Caco-2 (cell line): ENCODE measurements at regions not wholly inside any gene's neighbourhood (a gene's known extent, or its start where the extent isn't known, plus 50 kb on each side); places are given as distances from the start of the nearest gene placed in this dataset.

Source experiments
- BruUV-seq: library from RNA; stranded (reverse); fragments of 400-500 nt; replicated peaks from 2 replicates; lab custom pipeline; 2021; lab: Mats Ljungman, UMichigan
- CTCF ChIA-PET: fragments of 300-600 bp; sonication (Branson Sonifier 250); formaldehyde crosslinking; loops from one replicate; lab custom pipeline; 2022; ENCODE audit warnings: antibody characterized with exemption; lab: Charles Lee
- POLR2A ChIA-PET: fragments of 300-600 bp; sonication (Branson Sonifier 250); formaldehyde crosslinking; loops from one replicate; lab custom pipeline; 2022; ENCODE audit warnings: antibody characterized with exemption; lab: Charles Lee
- DNase-seq, 2 experiments: peaks; one replicate each; pipeline versions ENCODE4 v3.0.0 to v3.0.0-alpha.2; 2020 to 2022
- H3K27me3 ChIP-seq: replicated peaks from 2 replicates; pipeline ENCODE4 v1.6.0; 2011; ENCODE audit warnings: low read length; ENCODE audit not compliant: control insufficient read depth, insufficient read depth
- H3K36me3 ChIP-seq: 2 replicates; pipeline ENCODE4 v1.5.1; 2011; ENCODE audit warnings: low read length; ENCODE audit not compliant: control insufficient read depth, insufficient read depth
- H3K4me1 ChIP-seq: fragments of 250-450 bp; sonication (Bioruptor Pico); 2 replicates; pipeline ENCODE4 v1.5.1; 2020; ENCODE audit warnings: mild to moderate bottlenecking
- H3K4me3 ChIP-seq: 2 replicates; pipeline ENCODE4 v1.5.1; 2011; ENCODE audit warnings: low read depth, mild to moderate bottlenecking, control low read depth, low read length
- H3K9me3 ChIP-seq: fragments of 250-450 bp; sonication (Bioruptor Pico); 2 replicates; pipeline ENCODE4 v1.5.1; 2020; ENCODE audit warnings: mild to moderate bottlenecking, moderate library complexity
- H3K27ac Mint-ChIP-seq: one replicate; pipeline ENCODE4 v1.8.0; 2022; ENCODE audit warnings: mixed read lengths; ENCODE audit not compliant: unreplicated experiment
- H3K27me3 Mint-ChIP-seq: one replicate; pipeline ENCODE4 v1.8.0; 2022; ENCODE audit warnings: mixed read lengths; ENCODE audit not compliant: insufficient read depth, unreplicated experiment
- H3K36me3 Mint-ChIP-seq: one replicate; pipeline ENCODE4 v1.8.0; 2022; ENCODE audit warnings: mild to moderate bottlenecking, mixed read lengths; ENCODE audit not compliant: insufficient read depth, unreplicated experiment
- H3K4me1 Mint-ChIP-seq: one replicate; pipeline ENCODE4 v1.8.0; 2022; ENCODE audit warnings: low read depth, mixed read lengths; ENCODE audit not compliant: unreplicated experiment
- H3K4me3 Mint-ChIP-seq: one replicate; pipeline ENCODE4 v1.8.0; 2022; ENCODE audit warnings: mild to moderate bottlenecking, moderate library complexity, mixed read lengths; ENCODE audit not compliant: unreplicated experiment
- H3K9me3 Mint-ChIP-seq: one replicate; pipeline ENCODE4 v1.8.0; 2022; ENCODE audit warnings: mixed read lengths; ENCODE audit not compliant: unreplicated experiment
- intact Hi-C: fragments of 100-400 bp; cut with micrococcal nuclease; formaldehyde crosslinking; loops from one replicate; pipeline ENCODE4 v1.10.0; 2022; ENCODE audit not compliant: unreplicated experiment
- TF ChIP-seq, protein P1 (sequence below), 2 experiments: fragments of 200-600 bp in 1 of 2; IDR thresholded peaks; 1 replicate in 1 of 2; 2 replicates in 1 of 2; pipeline versions ENCODE4 v1.5.1 to v1.8.0; 2011 to 2022; ENCODE audit warnings: antibody characterized with exemption in 1 of 2, control low read depth in 1 of 2, inconsistent platforms in 1 of 2, low read depth in 1 of 2, low read length in 1 of 2, mild to moderate bottlenecking in 1 of 2, moderate library complexity in 1 of 2; ENCODE audit not compliant: insufficient read depth in 1 of 2, severe bottlenecking in 1 of 2, unreplicated experiment in 1 of 2

DNA sequence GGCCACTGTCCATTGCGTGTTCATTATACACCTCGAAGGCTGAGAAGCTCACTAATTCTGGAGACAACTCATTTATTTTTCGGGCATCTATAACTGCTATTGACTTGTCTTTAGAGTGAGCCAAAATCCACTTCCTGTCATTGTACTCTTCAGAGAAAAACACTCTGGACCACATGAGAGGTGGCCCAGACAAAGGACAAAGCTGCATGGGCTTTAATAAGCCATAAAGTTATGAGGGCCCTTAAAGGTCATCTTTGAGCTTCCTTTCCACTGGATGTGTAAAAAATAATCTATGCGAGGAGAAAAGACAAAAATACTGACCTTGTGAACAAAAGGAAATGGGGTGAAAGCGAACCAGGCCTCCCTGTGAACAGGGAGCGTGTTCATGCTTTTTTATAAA, 63.5 kb upstream of the ZC3H12C start:
- POLR2A ChIA-PET: no interaction called here
- no peak overlapping the region for H3K27ac Mint-ChIP-seq
- no TSS peak for BruUV-seq

DNA sequence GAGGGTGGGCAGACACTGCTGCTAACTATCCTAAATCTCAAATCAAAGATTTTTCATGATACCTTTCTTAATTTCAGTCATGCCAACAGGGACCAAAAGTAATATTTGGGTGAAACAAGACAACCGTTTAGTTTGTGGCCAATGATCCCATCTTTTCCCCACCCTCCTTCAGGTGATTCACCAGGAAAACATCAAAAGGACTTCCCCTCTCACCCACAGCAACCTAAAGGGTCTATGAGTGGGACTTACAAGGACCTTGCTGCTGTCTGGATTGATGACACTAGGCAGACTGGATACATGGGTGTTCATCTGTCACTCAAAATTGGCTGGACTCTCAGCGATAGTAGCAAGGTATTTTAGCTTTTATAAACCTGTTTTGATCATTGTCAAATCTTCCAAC, 62.0 kb upstream of the ZC3H12C start:
- TF ChIP-seq, protein P1, sequence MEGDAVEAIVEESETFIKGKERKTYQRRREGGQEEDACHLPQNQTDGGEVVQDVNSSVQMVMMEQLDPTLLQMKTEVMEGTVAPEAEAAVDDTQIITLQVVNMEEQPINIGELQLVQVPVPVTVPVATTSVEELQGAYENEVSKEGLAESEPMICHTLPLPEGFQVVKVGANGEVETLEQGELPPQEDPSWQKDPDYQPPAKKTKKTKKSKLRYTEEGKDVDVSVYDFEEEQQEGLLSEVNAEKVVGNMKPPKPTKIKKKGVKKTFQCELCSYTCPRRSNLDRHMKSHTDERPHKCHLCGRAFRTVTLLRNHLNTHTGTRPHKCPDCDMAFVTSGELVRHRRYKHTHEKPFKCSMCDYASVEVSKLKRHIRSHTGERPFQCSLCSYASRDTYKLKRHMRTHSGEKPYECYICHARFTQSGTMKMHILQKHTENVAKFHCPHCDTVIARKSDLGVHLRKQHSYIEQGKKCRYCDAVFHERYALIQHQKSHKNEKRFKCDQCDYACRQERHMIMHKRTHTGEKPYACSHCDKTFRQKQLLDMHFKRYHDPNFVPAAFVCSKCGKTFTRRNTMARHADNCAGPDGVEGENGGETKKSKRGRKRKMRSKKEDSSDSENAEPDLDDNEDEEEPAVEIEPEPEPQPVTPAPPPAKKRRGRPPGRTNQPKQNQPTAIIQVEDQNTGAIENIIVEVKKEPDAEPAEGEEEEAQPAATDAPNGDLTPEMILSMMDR (IDR thresholded peaks at IDR 0.05; ENCODE audit: insufficient read depth in 1 of 2, low read depth in 1 of 2, low read length in 1 of 2, severe bottlenecking in 1 of 2, unreplicated experiment in 1 of 2): no peak
- no peaks in the 10 kb centered on the region for H3K9me3 Mint-ChIP-seq
- H3K27me3 ChIP-seq: no peaks in the 10 kb centered on the region
- no peak overlapping the region for H3K4me3 Mint-ChIP-seq
- H3K4me3 ChIP-seq: no peak overlapping the region
- H3K4me1 Mint-ChIP-seq: peaks cover 7% of the 10 kb centered on the region
- H3K36me3 ChIP-seq: no peaks in the 10 kb centered on the region
- H3K36me3 Mint-ChIP-seq: no peaks in the 10 kb centered on the region
- BruUV-seq: no TSS peak
- intact Hi-C loops: no loop called here
- ChIA-PET POLR2A (no interaction called here), CTCF (no interaction called here)
- no peak for DNase-seq
- no peak overlapping the region for H3K27ac Mint-ChIP-seq
- no peaks in the 10 kb centered on the region for H3K27me3 Mint-ChIP-seq
- no peaks in the 10 kb centered on the region for H3K9me3 ChIP-seq
- peaks cover 32% of the 10 kb centered on the region for H3K4me1 ChIP-seq

More for the DNA sequence above, 63.5 kb upstream of the ZC3H12C start:
- peaks cover 32% of the 10 kb centered on the region for H3K4me1 ChIP-seq
- CTCF ChIA-PET: no interaction called here
- H3K4me1 Mint-ChIP-seq: peaks cover 7% of the 10 kb centered on the region
- H3K27me3 ChIP-seq: no peaks in the 10 kb centered on the region
- H3K4me3 Mint-ChIP-seq: no peak overlapping the region
- H3K9me3 Mint-ChIP-seq: no peaks in the 10 kb centered on the region
- no peaks in the 10 kb centered on the region for H3K27me3 Mint-ChIP-seq
- no peaks in the 10 kb centered on the region for H3K36me3 ChIP-seq
- no peak overlapping the region for H3K4me3 ChIP-seq
- TF ChIP-seq, protein P1 (IDR thresholded peaks at IDR 0.05; ENCODE audit: insufficient read depth in 1 of 2, low read depth in 1 of 2, low read length in 1 of 2, severe bottlenecking in 1 of 2, unreplicated experiment in 1 of 2): no peak
- intact Hi-C loops: no loop called here
- no peaks in the 10 kb centered on the region for H3K36me3 Mint-ChIP-seq
- no peaks in the 10 kb centered on the region for H3K9me3 ChIP-seq
- DNase-seq: no peak

DNA sequence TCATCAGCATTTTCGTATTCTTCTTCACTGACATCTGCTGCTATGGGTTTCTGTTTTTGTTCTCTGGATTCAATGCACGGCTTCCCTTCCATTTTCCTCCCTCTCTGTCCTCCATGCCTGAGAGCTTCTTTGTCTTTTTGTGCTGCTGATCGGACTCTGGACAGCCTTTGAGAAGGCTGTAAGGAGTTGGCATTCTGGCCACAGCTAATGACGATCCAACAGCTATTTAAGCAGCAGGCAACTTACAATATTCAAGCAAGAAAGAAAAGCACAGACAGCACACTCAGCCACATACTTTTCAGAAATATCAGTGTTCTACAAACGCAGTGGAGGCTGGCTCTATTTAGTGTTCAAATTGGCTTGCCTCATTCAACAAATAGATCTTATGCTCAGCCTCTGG, 60.9 kb upstream of the ZC3H12C start:
- Mint-ChIP-seq H3K27ac (no peak overlapping the region), H3K9me3 (no peaks in the 10 kb centered on the region), H3K27me3 (no peaks in the 10 kb centered on the region), H3K4me3 (no peak overlapping the region), H3K4me1 (peaks cover 7% of the 10 kb centered on the region), H3K36me3 (no peaks in the 10 kb centered on the region)
- no TSS peak for BruUV-seq
- intact Hi-C loops: no loop called here
- no peak overlapping the region for H3K4me3 ChIP-seq
- H3K9me3 ChIP-seq: no peaks in the 10 kb centered on the region
- H3K4me1 ChIP-seq: peaks cover 21% of the 10 kb centered on the region
- ChIA-PET POLR2A (no interaction called here), CTCF (no interaction called here)
- no peaks in the 10 kb centered on the region for H3K36me3 ChIP-seq
- no peaks in the 10 kb centered on the region for H3K27me3 ChIP-seq
- TF ChIP-seq, protein P1 (IDR thresholded peaks at IDR 0.05; ENCODE audit: insufficient read depth in 1 of 2, low read depth in 1 of 2, low read length in 1 of 2, severe bottlenecking in 1 of 2, unreplicated experiment in 1 of 2): no peak
- no peak for DNase-seq
